ENCODE measurements at regions not wholly inside any gene's neighbourhood (a gene's known extent, or its start where the extent isn't known, plus 50 kb on each side); places are given as distances from the start of the nearest gene placed in this dataset.

DNA sequence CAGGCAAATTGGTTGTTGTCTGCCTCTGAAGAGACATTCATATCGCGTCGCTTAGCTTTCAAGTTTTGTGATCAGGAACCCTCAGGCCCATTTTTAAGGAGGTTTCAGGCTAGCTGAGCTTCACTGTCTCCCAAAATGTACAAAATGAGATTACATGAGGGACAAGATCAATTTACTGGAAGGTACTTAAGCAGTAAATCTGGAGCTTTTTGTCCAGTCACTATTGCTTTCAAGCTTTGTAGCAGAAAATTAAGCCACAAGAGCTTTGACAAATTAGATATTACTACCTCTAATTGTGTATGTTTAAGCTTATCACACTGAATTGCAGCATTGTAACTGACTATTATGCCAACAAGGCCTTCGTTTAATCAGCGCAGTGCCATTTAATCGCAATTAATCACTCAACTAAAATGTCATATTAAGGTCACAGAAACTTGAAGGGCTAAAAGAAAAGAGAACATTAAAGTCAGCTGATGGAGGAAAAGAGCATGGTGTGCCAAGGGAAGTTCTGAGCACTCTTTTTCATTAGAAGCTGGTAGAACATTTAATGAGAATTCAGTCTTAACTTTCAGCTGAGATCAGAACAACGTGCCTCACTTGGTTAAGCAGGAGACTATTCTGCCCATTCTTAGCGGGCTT, 353.0 kb downstream of the FBXO8 start:
- no peaks in the 10 kb centered on the region for H3K79me2 ChIP-seq (ENCODE audit: control insufficient read depth in 1 of 2, insufficient read depth in 2 of 2, low read length in 2 of 2)
- H3K4me3 ChIP-seq (ENCODE audit: extremely low read depth in 1 of 4, insufficient read depth in 2 of 4, low read depth in 3 of 4, low read length in 4 of 4): no peak overlapping the region
- H3K27me3 ChIP-seq (replicated peaks in 1 of 4; ENCODE audit: control insufficient read depth in 3 of 4, extremely low read depth in 1 of 4, insufficient read depth in 3 of 4, low read length in 3 of 4): no peaks in the 10 kb centered on the region
- H2BK12ac ChIP-seq (ENCODE audit: low read depth, low read length): no peak overlapping the region
- ChIA-PET CTCF (ENCODE audit: partially characterized antibody) (interaction anchor here (0.6 to 1.5 kb wide), 3 partner anchors 13 to 178 kb away, joined by 3 to 5 read pairs (median 4); no protein-coding TSS in a partner anchor), POLR2A (ENCODE audit: partially characterized antibody) (no interaction called here)
- H3K4ac ChIP-seq (replicated peaks; ENCODE audit: insufficient read length, low read depth, low read length): no peak overlapping the region
- no peaks in the 10 kb centered on the region for H3K79me1 ChIP-seq (ENCODE audit: low read depth, low read length)
- no peak overlapping the region for H3K23ac ChIP-seq (ENCODE audit: insufficient read length)
- H3K9ac ChIP-seq (replicated peaks in 1 of 4; ENCODE audit: extremely low read depth in 1 of 4, low read depth in 3 of 4, low read length in 3 of 4): no peak overlapping the region
- no peak overlapping the region for H2BK120ac ChIP-seq (replicated peaks; ENCODE audit: low read depth, low read length)
- no peaks in the 10 kb centered on the region for H3K36me3 ChIP-seq (ENCODE audit: control insufficient read depth in 2 of 4, insufficient read depth in 4 of 4, low read length in 3 of 4)
- H4K8ac ChIP-seq (ENCODE audit: extremely low read depth, insufficient read depth, low read length): no peak overlapping the region
- H3K4me1 ChIP-seq (replicated peaks in 1 of 4; ENCODE audit: control insufficient read depth in 3 of 4, insufficient read depth in 4 of 4, low read length in 3 of 4): peaks cover 0 to 4% (median 0%) of the 10 kb centered on the region in 4 experiments; a peak in 1 of 7 replicates
- peak overlapping the region; percentile 17; the same call in 1 of the 2 replicates for H2AFZ ChIP-seq (ENCODE audit: low read length)
- no peak overlapping the region for H3K4me2 ChIP-seq (ENCODE audit: insufficient read depth in 1 of 2, low read depth in 2 of 2, low read length in 2 of 2)
- H4K5ac ChIP-seq (ENCODE audit: insufficient read length, low read depth, low read length): no peak overlapping the region
- H2AK5ac ChIP-seq (ENCODE audit: low read depth, low read length): no peak overlapping the region
- no peak overlapping the region for H2BK20ac ChIP-seq (ENCODE audit: low read length)
- no peaks in the 10 kb centered on the region for H4K20me1 ChIP-seq (replicated peaks in 1 of 2; ENCODE audit: control insufficient read depth in 1 of 2, insufficient read depth in 2 of 2, low read length in 2 of 2)
- no peak overlapping the region for H3K18ac ChIP-seq (ENCODE audit: extremely low read depth, low read length)
- no peaks in the 10 kb centered on the region for H3K9me3 ChIP-seq (ENCODE audit: insufficient read depth in 2 of 2, low read depth in 1 of 2, low read length in 1 of 2)
- H2BK15ac ChIP-seq (ENCODE audit: low read length): no peak overlapping the region
- FAIRE-seq (no peak), DNase-seq (ENCODE audit: low read depth in 1 of 2, low spot score in 2 of 2) (no peak)
- H2BK5ac ChIP-seq (ENCODE audit: low read depth, low read length): no peak overlapping the region
- H3K56ac ChIP-seq (replicated peaks; ENCODE audit: insufficient read length, low read depth, low read length): no peak overlapping the region
- H4K91ac ChIP-seq (replicated peaks; ENCODE audit: insufficient read length, low read length): no peak overlapping the region
- WGBS, 2 experiments (ENCODE audit: extremely low coverage in 1 of 2, insufficient coverage in 1 of 2, insufficient read length in 1 of 2, insufficient replicate concordance in 2 of 2, low coverage in 1 of 2, low lambda C conversion rate in 2 of 2, missing lambda C conversion rate in 1 of 2): 88% methylated on average over 8 of the region's 8 CpGs; no CpG with 5 or more reads in 1 of the 2 experiments
- H3K23me2 ChIP-seq (ENCODE audit: low read depth, low read length): no peaks in the 10 kb centered on the region; the same call in 1 of the 2 replicates
- H3K14ac ChIP-seq (ENCODE audit: insufficient read length): no peak overlapping the region
- H3K27ac ChIP-seq (ENCODE audit: low read depth, low read length): no peak overlapping the region
- TF ChIP-seq TAF7 (optimal IDR thresholded peaks at IDR 0.05; ENCODE audit: borderline replicate concordance, low read depth, low read length) (no peak), PHF8 (conservative IDR thresholded peaks at IDR 0.05; ENCODE audit: low read depth, low read length) (no peak), POLR2A (IDR thresholded peaks at IDR 0.05; ENCODE audit: control extremely low read depth in 1 of 2, low read depth in 2 of 2, low read length in 2 of 2) (no peak), CBX8 (IDR thresholded peaks at IDR 0.05; ENCODE audit: borderline replicate concordance, low read depth, low read length) (no peak), CHD2 (IDR thresholded peaks at IDR 0.05; ENCODE audit: low read length) (no peak), SAP30 (IDR thresholded peaks at IDR 0.05; ENCODE audit: insufficient read depth, insufficient replicate concordance, low read length) (no peak), KDM4A (IDR thresholded peaks at IDR 0.05; ENCODE audit: low read depth, low read length, severe bottlenecking) (no peak), TCF12 (IDR thresholded peaks at IDR 0.05; ENCODE audit: low read depth, low read length) (no peak), SRF (IDR thresholded peaks at IDR 0.05; ENCODE audit: low read depth, low read length) (no peak), NANOG (IDR thresholded peaks at IDR 0.05; ENCODE audit: insufficient read depth, low read depth, low read length, poor library complexity, severe bottlenecking) (no peak)
- TF ChIP-seq, protein P1, sequence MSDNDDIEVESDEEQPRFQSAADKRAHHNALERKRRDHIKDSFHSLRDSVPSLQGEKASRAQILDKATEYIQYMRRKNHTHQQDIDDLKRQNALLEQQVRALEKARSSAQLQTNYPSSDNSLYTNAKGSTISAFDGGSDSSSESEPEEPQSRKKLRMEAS (IDR thresholded peaks at IDR 0.05): no peak
- TF ChIP-seq, protein P2, sequence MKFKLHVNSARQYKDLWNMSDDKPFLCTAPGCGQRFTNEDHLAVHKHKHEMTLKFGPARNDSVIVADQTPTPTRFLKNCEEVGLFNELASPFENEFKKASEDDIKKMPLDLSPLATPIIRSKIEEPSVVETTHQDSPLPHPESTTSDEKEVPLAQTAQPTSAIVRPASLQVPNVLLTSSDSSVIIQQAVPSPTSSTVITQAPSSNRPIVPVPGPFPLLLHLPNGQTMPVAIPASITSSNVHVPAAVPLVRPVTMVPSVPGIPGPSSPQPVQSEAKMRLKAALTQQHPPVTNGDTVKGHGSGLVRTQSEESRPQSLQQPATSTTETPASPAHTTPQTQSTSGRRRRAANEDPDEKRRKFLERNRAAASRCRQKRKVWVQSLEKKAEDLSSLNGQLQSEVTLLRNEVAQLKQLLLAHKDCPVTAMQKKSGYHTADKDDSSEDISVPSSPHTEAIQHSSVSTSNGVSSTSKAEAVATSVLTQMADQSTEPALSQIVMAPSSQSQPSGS (IDR thresholded peaks at IDR 0.05; ENCODE audit: low read length): no peak
